GM12878 (cell line): ENCODE measurements at regions not wholly inside any gene's neighbourhood (a gene's known extent, or its start where the extent isn't known, plus 50 kb on each side); places are given as distances from the start of the nearest gene placed in this dataset.

Source experiments
- ATAC-seq: fragments of 200-7000 bp; cut with Tn5 transposase; 3 replicates; pipeline ENCODE4 v1.9.1; 2020; ENCODE audit warnings: mild to moderate bottlenecking, moderate library complexity
- BruUV-seq: library from RNA; stranded (reverse); fragments of 400-500 nt; replicated peaks from 2 replicates; lab custom pipeline; 2021; lab: Mats Ljungman, UMichigan
- CTCF ChIA-PET: fragments of 300-600 bp; sonication (Branson Sonifier 250); formaldehyde crosslinking; extraction: SDS; loops from one replicate; lab custom pipeline; 2021; ENCODE audit warnings: inconsistent platforms; lab: Yijun Ruan, JAX
- POLR2A ChIA-PET: fragments of 350-600 bp; formaldehyde crosslinking; extraction: SDS; loops from one replicate; lab custom pipeline; 2021; ENCODE audit warnings: inconsistent platforms; lab: Charles Lee
- RAD21 ChIA-PET: fragments of 300-600 bp; sonication (Branson Sonifier 250); formaldehyde crosslinking; loops from one replicate; lab custom pipeline; 2023; ENCODE audit warnings: antibody characterized with exemption; ENCODE audit not compliant: unreplicated experiment; lab: Charles Lee
- SMC1A ChIA-PET: fragments of 300-600 bp; sonication (Branson Sonifier 250); formaldehyde crosslinking; loops from one replicate; lab custom pipeline; 2023; ENCODE audit not compliant: unreplicated experiment, uncharacterized antibody; lab: Charles Lee
- DNase-seq: peaks from one replicate; pipeline ENCODE4 v3.0.0-alpha.2; 2011; ENCODE audit warnings: low read depth, low spot score
- FAIRE-seq: peaks from 3 replicates; lab custom pipeline; 2011; peaks lifted over from hg19 to GRCh38; lab: Jason Lieb, UNC
- H2AFZ ChIP-seq: 2 replicates; pipeline ENCODE4 v1.6.0; 2011; ENCODE audit warnings: low read depth, low read length, control low read depth; ENCODE audit not compliant: control insufficient read depth
- H3K27ac ChIP-seq: 2 replicates; pipeline ENCODE4 v1.5.1; 2011; ENCODE audit warnings: control low read depth; ENCODE audit not compliant: control insufficient read depth, insufficient read depth
- H3K27me3 ChIP-seq, 2 experiments: replicated peaks in 1 of 2; 2 replicates each; pipeline versions ENCODE4 v1.6.0 to v1.6.1; 2011; ENCODE audit warnings: low read length in 1 of 2; ENCODE audit not compliant: control insufficient read depth in 2 of 2, insufficient read depth in 2 of 2
- H3K36me3 ChIP-seq, 2 experiments: 2 replicates each; pipeline ENCODE4 v1.5.1; 2011; ENCODE audit warnings: low read length in 1 of 2; ENCODE audit not compliant: control insufficient read depth in 2 of 2, insufficient read depth in 2 of 2
- H3K4me1 ChIP-seq: 2 replicates; pipeline ENCODE4 v1.6.1; 2011; ENCODE audit warnings: mild to moderate bottlenecking, low read length, moderate library complexity, mixed read lengths; ENCODE audit not compliant: control insufficient read depth, insufficient read depth
- H3K4me2 ChIP-seq: 2 replicates; pipeline ENCODE4 v1.6.0; 2011; ENCODE audit warnings: control low read depth; ENCODE audit not compliant: control insufficient read depth, insufficient read depth
- H3K4me3 ChIP-seq: fragments of 200-600 bp; sonication (generic); 2 replicates; pipeline ENCODE4 v1.5.1; 2016
- H3K79me2 ChIP-seq: 2 replicates; pipeline ENCODE4 v1.6.0; 2011; ENCODE audit warnings: low read length; ENCODE audit not compliant: control insufficient read depth, insufficient read depth
- H3K9ac ChIP-seq: 2 replicates; pipeline ENCODE4 v1.8.0; 2011; ENCODE audit warnings: low read length, control low read depth, mixed read lengths; ENCODE audit not compliant: control insufficient read depth, insufficient read depth
- H3K9me3 ChIP-seq: replicated peaks from 3 replicates; pipeline ENCODE4 v1.5.1; 2011; ENCODE audit warnings: mild to moderate bottlenecking, low read length; ENCODE audit not compliant: control insufficient read depth, insufficient read depth
- H4K20me1 ChIP-seq: 2 replicates; pipeline ENCODE4 v1.6.0; 2011; ENCODE audit not compliant: control insufficient read depth, insufficient read depth
- ASH2L ChIP-seq: fragments of 300-600, 200-600 bp; sonication (generic); IDR thresholded peaks from 2 replicates; pipeline ENCODE4 v1.6.1; 2017; ENCODE audit warnings: low read depth, mild to moderate bottlenecking, borderline replicate concordance
- CHD1 ChIP-seq: IDR thresholded peaks from 2 replicates; pipeline ENCODE4 v1.6.1; 2012; ENCODE audit warnings: low read depth, low read length, improper control_type of control experiment
- CHD4 ChIP-seq: fragments of 200-600 bp; sonication (generic); IDR thresholded peaks from 2 replicates; pipeline ENCODE4 v1.6.1; 2016; ENCODE audit warnings: mild to moderate bottlenecking
- HDAC6 ChIP-seq: fragments of 200-600 bp; sonication (generic); IDR thresholded peaks from one replicate; pipeline ENCODE4 v1.8.0; 2017; ENCODE audit warnings: antibody characterized with exemption; ENCODE audit not compliant: unreplicated experiment
- IRF3 ChIP-seq: fragments of 450-650 bp; IDR thresholded peaks from 2 replicates; pipeline ENCODE4 v1.6.1; 2014; ENCODE audit warnings: mild to moderate bottlenecking
- MEF2B ChIP-seq: fragments of 450-650 bp; IDR thresholded peaks from 2 replicates; pipeline ENCODE4 v1.6.1; 2018; ENCODE audit warnings: mild to moderate bottlenecking, moderate library complexity; ENCODE audit not compliant: partially characterized antibody, poor library complexity, severe bottlenecking
- PKNOX1 ChIP-seq: fragments of 450-650 bp; IDR thresholded peaks from 2 replicates; pipeline ENCODE4 v1.6.1; 2016; ENCODE audit warnings: mild to moderate bottlenecking
- POLR2AphosphoS5 ChIP-seq: IDR thresholded peaks from 2 replicates; pipeline ENCODE4 v1.6.1; 2011; ENCODE audit warnings: mild to moderate bottlenecking, low read length, inconsistent platforms
- SREBF1 ChIP-seq: IDR thresholded peaks from 2 replicates; pipeline ENCODE4 v1.6.1; 2012; ENCODE audit warnings: mild to moderate bottlenecking, low read length
- TBL1XR1 ChIP-seq: IDR thresholded peaks from 2 replicates; pipeline ENCODE4 v1.6.1; 2012; ENCODE audit warnings: low read depth, low read length, improper control_type of control experiment
- TCF12 ChIP-seq: IDR thresholded peaks from 2 replicates; pipeline ENCODE4 v1.6.1; 2011; ENCODE audit warnings: low read depth, mild to moderate bottlenecking, low read length
- YY1 ChIP-seq: IDR thresholded peaks from 2 replicates; pipeline ENCODE4 v1.6.1; 2011; ENCODE audit warnings: low read depth, mild to moderate bottlenecking, low read length
- ZBTB11 ChIP-seq: fragments of 450-650 bp; formaldehyde crosslinking; IDR thresholded peaks from 2 replicates; pipeline ENCODE4 v1.5.0; 2022; ENCODE audit warnings: mild to moderate bottlenecking, missing genetic modification characterization
- ZNF592 ChIP-seq: fragments of 450-650 bp; IDR thresholded peaks from 2 replicates; pipeline ENCODE4 v1.6.1; 2017; ENCODE audit warnings: mild to moderate bottlenecking, moderate library complexity
- ZZZ3 ChIP-seq: IDR thresholded peaks from 2 replicates; pipeline ENCODE4 v1.6.1; 2011; ENCODE audit warnings: low read depth; ENCODE audit not compliant: control insufficient read depth, insufficient read length
- WGBS: methylation state at CpG from one replicate; pipeline ENCODE4 v1.1.6; 2016; ENCODE audit warnings: low lambda C conversion rate; ENCODE audit not compliant: insufficient replicate concordance, insufficient coverage; ENCODE audit errors: missing lambda C conversion rate; 5-methylcytosine and 5-hydroxymethylcytosine counted together
- in situ Hi-C: fragments of 300-500 bp; cut with MboI; formaldehyde crosslinking; loops from 9 replicates; pipeline ENCODE4 v1.14.3; 2018; ENCODE audit warnings: mixed read lengths
- intact Hi-C: fragments of 100-400 bp; cut with micrococcal nuclease; formaldehyde crosslinking; loops from one replicate; pipeline ENCODE4 v1.14.2; 2022; ENCODE audit not compliant: unreplicated experiment

GRCh38 chr2:116975608-116976007 lies 838.9 kb upstream of the DDX18 start:
- BruUV-seq = no TSS peak
- ATAC-seq (no peak), FAIRE-seq (no peak), DNase-seq (no peak)
- in situ Hi-C loops = no loop called here
- CTCF ChIA-PET = no interaction called here
- SMC1A ChIA-PET = no interaction called here
- no peaks in the 10 kb centered on the region for H4K20me1 ChIP-seq
- H3K27me3 ChIP-seq = no peaks in the 10 kb centered on the region
- H3K4me1 ChIP-seq = no peaks in the 10 kb centered on the region
- H3K36me3 ChIP-seq = no peaks in the 10 kb centered on the region
- no peaks in the 10 kb centered on the region for H3K79me2 ChIP-seq
- no peaks in the 10 kb centered on the region for H3K9me3 ChIP-seq
- intact Hi-C loops = no loop called here
- POLR2A ChIA-PET = no interaction called here
- H2AFZ ChIP-seq = no peak overlapping the region
- WGBS = 48% methylated on average over 3 of the region's 3 CpGs
- RAD21 ChIA-PET = no interaction called here
- no peak overlapping the region for H3K4me3 ChIP-seq
- no peak overlapping the region for H3K4me2 ChIP-seq
- H3K27ac ChIP-seq = no peak overlapping the region
- no peak overlapping the region for H3K9ac ChIP-seq
- TF ChIP-seq SREBF1 (no peak), YY1 (no peak), ASH2L (no peak), TBL1XR1 (no peak), IRF3 (no peak), ZNF592 (no peak), TCF12 (no peak), CHD1 (no peak), ZZZ3 (no peak), ZBTB11 (CRISPR knock-in tag) (no peak), CHD4 (no peak), MEF2B (no peak), HDAC6 (no peak), PKNOX1 (no peak), POLR2AphosphoS5 (no peak)
